ENCODE measurements at regions not wholly inside any gene's neighbourhood (a gene's known extent, or its start where the extent isn't known, plus 50 kb on each side); places are given as distances from the start of the nearest gene placed in this dataset.

GRCh38 chr10:128587689-128588088 is 461.5 kb upstream of the MKI67 start:
- DNase-seq, result no peak
- intact Hi-C loops (cut with DNase I; ENCODE audit: low total_unique reads), result no loop called here
- Histone ChIP-seq H3K27ac (no peak overlapping the region), H3K36me3 (no peaks in the 10 kb centered on the region), H3K4me1 (no peaks in the 10 kb centered on the region), H3K4me3 (no peak overlapping the region), H3K9me3 (no peaks in the 10 kb centered on the region), H3K27me3 (no peaks in the 10 kb centered on the region)
- no peak for TF ChIP-seq POLR2A (IDR thresholded peaks at IDR 0.05)
- TF ChIP-seq CTCF (IDR thresholded peaks at IDR 0.05), result no peak

DNA sequence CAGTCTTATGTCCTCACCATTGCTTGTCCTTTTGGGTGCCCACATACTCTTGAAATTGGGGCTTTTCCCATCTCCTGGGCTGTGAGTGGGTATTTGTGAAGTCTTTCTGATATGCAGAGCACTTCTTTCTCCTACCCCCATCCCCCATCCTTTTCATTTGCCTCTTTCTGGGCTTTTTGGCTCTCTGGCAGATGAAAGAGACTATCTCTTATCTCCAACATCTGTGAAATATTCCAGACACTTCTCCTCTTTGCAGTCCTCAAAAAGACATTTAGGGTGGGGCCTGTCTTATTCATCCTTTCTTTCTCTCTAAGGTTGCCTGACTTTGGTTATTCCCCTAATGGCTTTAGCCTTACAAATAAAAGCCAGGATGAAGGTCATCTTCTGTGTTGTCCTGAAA is 462.2 kb upstream of the MKI67 start:
- intact Hi-C loops (cut with DNase I; ENCODE audit: low total_unique reads), result no loop called here
- H3K4me3 ChIP-seq, result no peak overlapping the region
- H3K27ac ChIP-seq, result no peak overlapping the region

DNA sequence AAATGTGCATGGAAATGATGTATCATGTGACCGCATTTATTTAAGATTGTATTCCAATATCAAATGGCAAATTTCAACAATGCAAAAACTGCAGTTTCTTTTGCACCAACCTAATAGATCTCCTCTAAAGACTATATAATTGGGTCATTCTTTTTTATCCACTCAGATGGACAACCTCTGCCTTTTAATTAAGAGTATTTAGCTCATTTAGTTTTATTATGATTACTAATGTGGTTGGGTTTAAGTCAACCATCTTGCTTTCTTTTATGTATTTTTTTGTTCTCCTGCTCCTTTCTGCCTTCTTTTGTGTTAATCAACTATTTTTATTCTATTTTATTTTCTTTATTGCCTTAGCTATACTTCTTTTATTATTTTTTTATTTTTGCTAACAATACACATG is 468.5 kb upstream of the MKI67 start:
- Histone ChIP-seq H3K27ac (no peak overlapping the region), H3K4me1 (no peaks in the 10 kb centered on the region), H3K9me3 (no peaks in the 10 kb centered on the region), H3K4me3 (no peak overlapping the region), H3K36me3 (no peaks in the 10 kb centered on the region), H3K27me3 (no peaks in the 10 kb centered on the region)
- DNase-seq, result no peak
- intact Hi-C loops (cut with DNase I; ENCODE audit: low total_unique reads), result no loop called here
- no peak for TF ChIP-seq CTCF (IDR thresholded peaks at IDR 0.05)
- no peak for TF ChIP-seq POLR2A (IDR thresholded peaks at IDR 0.05)

More for the DNA sequence above, 462.2 kb upstream of the MKI67 start:
- TF ChIP-seq POLR2A (IDR thresholded peaks at IDR 0.05), result no peak
- no peak for TF ChIP-seq CTCF (IDR thresholded peaks at IDR 0.05)
- no peak for DNase-seq
- no peaks in the 10 kb centered on the region for H3K27me3 ChIP-seq
- H3K9me3 ChIP-seq, result no peaks in the 10 kb centered on the region
- H3K4me1 ChIP-seq, result no peaks in the 10 kb centered on the region
- no peaks in the 10 kb centered on the region for H3K36me3 ChIP-seq

GRCh38 chr10:128596906-128597305 is 470.7 kb upstream of the MKI67 start:
- Histone ChIP-seq H3K27ac (no peak overlapping the region), H3K4me3 (no peak overlapping the region), H3K27me3 (no peaks in the 10 kb centered on the region), H3K4me1 (no peaks in the 10 kb centered on the region), H3K36me3 (no peaks in the 10 kb centered on the region), H3K9me3 (no peaks in the 10 kb centered on the region)
- DNase-seq, result no peak
- TF ChIP-seq CTCF (IDR thresholded peaks at IDR 0.05) (no peak), POLR2A (IDR thresholded peaks at IDR 0.05) (no peak)
- intact Hi-C loops (cut with DNase I; ENCODE audit: low total_unique reads), result no loop called here

- Histone ChIP-seq H3K4me1 (no peaks in the 10 kb centered on the region), H3K4me3 (no peak overlapping the region), H3K27ac (no peak overlapping the region), H3K9me3 (no peaks in the 10 kb centered on the region), H3K27me3 (no peaks in the 10 kb centered on the region), H3K36me3 (no peaks in the 10 kb centered on the region)
- no peak for DNase-seq
- TF ChIP-seq CTCF (IDR thresholded peaks at IDR 0.05) (no peak), POLR2A (IDR thresholded peaks at IDR 0.05) (no peak)
- intact Hi-C loops (cut with DNase I; ENCODE audit: low total_unique reads), result no loop called here
These were observed 472.8 kb upstream of the MKI67 start for GRCh38 chr10:128599030-128599429.

Measured in uterus (tissue), 3 donors.